ENCODE measurements at regions not wholly inside any gene's neighbourhood (a gene's known extent, or its start where the extent isn't known, plus 50 kb on each side); places are given as distances from the start of the nearest gene placed in this dataset.

GRCh38 chr2:128868686-128869551 lies 550.3 kb upstream of the HS6ST1 start:
- TF ChIP-seq PML (IDR thresholded peaks at IDR 0.05; ENCODE audit: low read length) = no peak
- no peak for TF ChIP-seq ZNF639 (CRISPR knock-in tag; conservative IDR thresholded peaks at IDR 0.05 in 1 of 2, IDR thresholded peaks at IDR 0.05 in 1 of 2)
- no peak for TF ChIP-seq ZC3H4 (CRISPR knock-in tag; IDR thresholded peaks at IDR 0.05; ENCODE audit: borderline replicate concordance)
- TF ChIP-seq NFIC (IDR thresholded peaks at IDR 0.05) = no peak
- TF ChIP-seq KLF6 (CRISPR knock-in tag; IDR thresholded peaks at IDR 0.05; ENCODE audit: borderline replicate concordance) = no peak
- no peak for TF ChIP-seq ZNF324 (CRISPR knock-in tag; IDR thresholded peaks at IDR 0.05)
- no peak for TF ChIP-seq TRIM25 (IDR thresholded peaks at IDR 0.05; ENCODE audit: borderline replicate concordance)
- no peak for TF ChIP-seq RBM25 (IDR thresholded peaks at IDR 0.05; ENCODE audit: low read depth, low read length, severe bottlenecking)
- ATAC-seq (no peak), DNase-seq (ENCODE audit: extremely low read depth in 1 of 4, low spot score in 3 of 4) (no peak), FAIRE-seq (no peak)
- H3K27ac ChIP-seq (ENCODE audit: extremely low read depth, low read depth, low read length) = no peak overlapping the region
- no peaks in the 10 kb centered on the region for H3K36me3 ChIP-seq (ENCODE audit: control insufficient read depth, insufficient read depth, low read length)
- no peaks in the 10 kb centered on the region for H4K20me1 ChIP-seq (replicated peaks; ENCODE audit: control insufficient read depth, insufficient read depth, low read length)
- intact Hi-C loops (cut with micrococcal nuclease) (no loop called here), in situ Hi-C loops (cut with MboI) (no loop called here)
- no peaks in the 10 kb centered on the region for H3K4me1 ChIP-seq (replicated peaks in 1 of 2; ENCODE audit: control insufficient read depth in 2 of 2, insufficient read depth in 2 of 2, low read length in 2 of 2)
- H3K9me3 ChIP-seq (replicated peaks; ENCODE audit: control insufficient read depth, insufficient read depth, low read depth, low read length) = no peaks in the 10 kb centered on the region
- CTCF ChIA-PET (ENCODE audit: low intra/inter-chr PET ratio) = no interaction called here
- no peaks in the 10 kb centered on the region for H3K9me1 ChIP-seq (ENCODE audit: control insufficient read depth, insufficient read depth, low read length)
- no peaks in the 10 kb centered on the region for H3K79me2 ChIP-seq (ENCODE audit: control insufficient read depth, insufficient read depth, low read length)
- no peak overlapping the region for H3K4me3 ChIP-seq
- 0% methylated on average over 7 of the region's 7 CpGs for WGBS (ENCODE audit: insufficient coverage, low coverage, missing lambda C conversion rate)
- H3K4me2 ChIP-seq (ENCODE audit: insufficient read depth, low read length) = no peak overlapping the region
- H3K9ac ChIP-seq (ENCODE audit: insufficient read depth in 1 of 2, low read depth in 2 of 2, low read length in 2 of 2) = no peak overlapping the region
- no peak overlapping the region for H2AFZ ChIP-seq (ENCODE audit: low read depth, low read length)
- BruUV-seq (replicated peaks) = no TSS peak
- POLR2A ChIA-PET = no interaction called here
- peaks cover 0 to 4% of the 10 kb centered on the region in 2 experiments; a peak in 1 of 5 replicates for H3K27me3 ChIP-seq (ENCODE audit: control insufficient read depth in 2 of 2, insufficient read depth in 2 of 2, low read length in 2 of 2)
